A549 (cell line): ENCODE measurements at regions not wholly inside any gene's neighbourhood (a gene's known extent, or its start where the extent isn't known, plus 50 kb on each side); places are given as distances from the start of the nearest gene placed in this dataset.

ENCODE experiments used
- CHD4 ChIP-seq: fragments of 200-600 bp; sonication (generic); IDR thresholded peaks from 2 replicates; pipeline ENCODE4 v1.6.1; 2016; ENCODE audit warnings: antibody characterized with exemption, mild to moderate bottlenecking, borderline replicate concordance
- EP300 ChIP-seq, 2 experiments: fragments of >200 bp; sonication (Bioruptor Twin); formaldehyde crosslinking; IDR thresholded peaks; 2 replicates in 1 of 2; 3 replicates in 1 of 2; pipeline ENCODE4 v1.6.1; 2016 to 2017
- MAZ ChIP-seq: fragments of 150-350 bp; IDR thresholded peaks from 2 replicates; pipeline ENCODE4 v1.6.1; 2014; ENCODE audit warnings: antibody characterized with exemption, low read depth, low read length, borderline replicate concordance
- PHF8 ChIP-seq: fragments of 200-600 bp; sonication (generic); IDR thresholded peaks from 2 replicates; pipeline ENCODE4 v1.6.1; 2016; ENCODE audit warnings: low read depth, mild to moderate bottlenecking, antibody characterized with exemption, moderate library complexity, borderline replicate concordance
- POLR2AphosphoS2 ChIP-seq: conservative IDR thresholded peaks from 2 replicates; pipeline ENCODE4 v1.6.1; 2012; ENCODE audit warnings: low read length, improper control_type of control experiment, inconsistent platforms
- ZNF302 ChIP-seq: fragments of 250-450 bp; sonication (Bioruptor Pico); IDR thresholded peaks from 2 replicates; pipeline ENCODE4 v1.9.0; 2021; ENCODE audit warnings: inconsistent platforms, mild to moderate bottlenecking, moderate library complexity
- TF ChIP-seq, protein P1 (sequence below): fragments of >200 bp; sonication (Bioruptor Twin); formaldehyde crosslinking; IDR thresholded peaks from 3 replicates; pipeline ENCODE4 v1.5.1; 2016
- TF ChIP-seq, protein P2 (sequence below): fragments of 150-350 bp; IDR thresholded peaks from 2 replicates; pipeline ENCODE4 v1.6.1; 2014; ENCODE audit warnings: low read depth, mild to moderate bottlenecking, low read length

- TF ChIP-seq, protein P1, sequence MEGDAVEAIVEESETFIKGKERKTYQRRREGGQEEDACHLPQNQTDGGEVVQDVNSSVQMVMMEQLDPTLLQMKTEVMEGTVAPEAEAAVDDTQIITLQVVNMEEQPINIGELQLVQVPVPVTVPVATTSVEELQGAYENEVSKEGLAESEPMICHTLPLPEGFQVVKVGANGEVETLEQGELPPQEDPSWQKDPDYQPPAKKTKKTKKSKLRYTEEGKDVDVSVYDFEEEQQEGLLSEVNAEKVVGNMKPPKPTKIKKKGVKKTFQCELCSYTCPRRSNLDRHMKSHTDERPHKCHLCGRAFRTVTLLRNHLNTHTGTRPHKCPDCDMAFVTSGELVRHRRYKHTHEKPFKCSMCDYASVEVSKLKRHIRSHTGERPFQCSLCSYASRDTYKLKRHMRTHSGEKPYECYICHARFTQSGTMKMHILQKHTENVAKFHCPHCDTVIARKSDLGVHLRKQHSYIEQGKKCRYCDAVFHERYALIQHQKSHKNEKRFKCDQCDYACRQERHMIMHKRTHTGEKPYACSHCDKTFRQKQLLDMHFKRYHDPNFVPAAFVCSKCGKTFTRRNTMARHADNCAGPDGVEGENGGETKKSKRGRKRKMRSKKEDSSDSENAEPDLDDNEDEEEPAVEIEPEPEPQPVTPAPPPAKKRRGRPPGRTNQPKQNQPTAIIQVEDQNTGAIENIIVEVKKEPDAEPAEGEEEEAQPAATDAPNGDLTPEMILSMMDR: no peak
- TF ChIP-seq, protein P2, sequence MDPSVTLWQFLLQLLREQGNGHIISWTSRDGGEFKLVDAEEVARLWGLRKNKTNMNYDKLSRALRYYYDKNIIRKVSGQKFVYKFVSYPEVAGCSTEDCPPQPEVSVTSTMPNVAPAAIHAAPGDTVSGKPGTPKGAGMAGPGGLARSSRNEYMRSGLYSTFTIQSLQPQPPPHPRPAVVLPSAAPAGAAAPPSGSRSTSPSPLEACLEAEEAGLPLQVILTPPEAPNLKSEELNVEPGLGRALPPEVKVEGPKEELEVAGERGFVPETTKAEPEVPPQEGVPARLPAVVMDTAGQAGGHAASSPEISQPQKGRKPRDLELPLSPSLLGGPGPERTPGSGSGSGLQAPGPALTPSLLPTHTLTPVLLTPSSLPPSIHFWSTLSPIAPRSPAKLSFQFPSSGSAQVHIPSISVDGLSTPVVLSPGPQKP: no peak
- TF ChIP-seq POLR2AphosphoS2 (no peak), ZNF302 (CRISPR knock-in tag) (no peak), PHF8 (no peak), CHD4 (no peak), EP300 (IDR thresholded peaks at IDR 0.05) (no peak), MAZ (no peak)
These were observed 385.5 kb downstream of the DHX35 start for GRCh38 chr20:39347626-39348025.
